GM12875 (cell line): ENCODE measurements at regions not wholly inside any gene's neighbourhood (a gene's known extent, or its start where the extent isn't known, plus 50 kb on each side); places are given as distances from the start of the nearest gene placed in this dataset.

ENCODE experiments used
- H3K4me3 ChIP-seq: one replicate; pipeline ENCODE4 v1.5.1; 2011; ENCODE audit warnings: low read depth, low read length, control low read depth
- CTCF ChIP-seq: IDR thresholded peaks from 2 replicates; pipeline ENCODE4 v1.5.1; 2011; ENCODE audit warnings: low read depth, mild to moderate bottlenecking, control low read depth, inconsistent platforms, low read length, moderate library complexity, borderline replicate concordance; ENCODE audit not compliant: insufficient read depth

- TF ChIP-seq CTCF = no peak
- H3K4me3 ChIP-seq = no peak overlapping the region
Observed at GRCh38 chr2:182540252-182540651, 113.4 kb upstream of the PDE1A start.

- no peak for TF ChIP-seq CTCF
Observed at GRCh38 chr2:182541268-182541667, 114.4 kb upstream of the PDE1A start.

DNA sequence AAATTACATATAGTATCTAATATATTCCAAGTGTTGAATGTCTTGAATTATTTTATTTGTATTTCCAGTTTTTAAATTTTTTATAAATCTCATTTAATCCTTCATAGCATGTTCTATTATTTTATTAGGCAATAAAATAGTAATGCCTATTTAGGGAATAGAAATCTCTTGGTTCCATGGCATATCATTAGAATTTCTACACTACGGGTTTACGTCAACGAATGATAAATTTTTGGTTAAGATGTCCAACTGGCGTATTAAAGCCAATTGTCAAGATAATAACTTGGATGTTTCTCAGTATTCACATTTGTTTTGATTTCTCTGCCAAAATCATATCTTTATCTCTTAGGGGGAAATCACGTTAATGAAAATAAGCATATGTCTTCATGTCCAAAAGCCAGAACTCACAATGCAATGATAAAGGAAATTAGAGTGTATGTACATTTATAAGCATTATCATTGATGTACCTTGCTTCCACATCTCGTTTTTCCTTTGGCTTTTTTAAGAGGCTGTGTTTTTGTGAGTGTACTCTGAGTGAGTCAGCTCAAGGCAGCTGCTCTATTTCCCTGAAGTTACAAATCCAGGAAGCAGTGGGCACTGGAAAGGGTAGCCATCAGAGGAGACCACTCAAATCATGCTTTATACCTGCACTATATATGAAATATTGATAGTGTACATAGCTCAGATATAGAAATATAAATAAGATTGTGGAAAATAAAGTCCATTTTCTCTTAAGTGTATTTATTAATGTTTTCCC, 115.8 kb upstream of the PDE1A start:
- no peak for TF ChIP-seq CTCF
- no peak overlapping the region for H3K4me3 ChIP-seq

More at GRCh38 chr2:182541268-182541667, 114.4 kb upstream of the PDE1A start:
- H3K4me3 ChIP-seq = no peak overlapping the region

DNA sequence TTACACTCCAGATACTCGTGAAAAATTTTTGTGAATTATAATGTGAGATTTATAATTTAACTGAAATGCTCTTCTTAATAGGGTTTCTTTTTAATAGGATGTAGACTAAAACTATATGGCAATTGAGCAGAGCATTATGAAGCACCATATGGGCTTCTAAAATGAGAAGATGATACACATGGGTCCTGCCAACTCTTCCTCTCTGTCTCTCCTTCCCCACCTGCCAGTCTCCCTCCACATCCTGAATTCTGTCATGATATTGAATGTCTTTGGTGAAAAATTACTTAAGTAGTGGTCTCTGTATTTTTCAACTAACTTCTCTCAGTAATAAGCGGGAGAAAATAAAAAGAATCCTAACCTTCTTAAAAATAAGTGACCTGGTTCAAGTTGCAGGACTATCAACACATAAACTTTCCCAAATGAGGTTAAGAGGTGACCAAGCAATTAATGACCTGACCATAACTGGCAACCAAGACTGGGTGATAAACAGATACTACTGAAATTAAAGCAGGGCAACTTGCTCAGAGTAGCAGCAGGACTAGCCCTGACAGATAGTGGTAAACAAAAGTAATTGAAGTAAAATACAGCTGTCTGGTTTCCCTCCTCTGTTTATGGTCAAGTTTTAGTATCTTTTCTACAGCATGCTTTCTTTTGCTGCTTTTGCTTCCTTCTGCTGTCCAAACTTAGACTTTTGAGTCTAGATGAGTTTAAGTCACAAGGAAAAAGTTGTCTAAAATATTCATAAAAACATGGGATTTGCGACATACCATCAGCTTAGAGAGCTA, 117.1 kb upstream of the PDE1A start:
- no peak overlapping the region for H3K4me3 ChIP-seq
- no peak for TF ChIP-seq CTCF

GRCh38 chr2:182545420-182546167, 118.8 kb upstream of the PDE1A start:
- no peak for TF ChIP-seq CTCF
- no peak overlapping the region for H3K4me3 ChIP-seq

DNA sequence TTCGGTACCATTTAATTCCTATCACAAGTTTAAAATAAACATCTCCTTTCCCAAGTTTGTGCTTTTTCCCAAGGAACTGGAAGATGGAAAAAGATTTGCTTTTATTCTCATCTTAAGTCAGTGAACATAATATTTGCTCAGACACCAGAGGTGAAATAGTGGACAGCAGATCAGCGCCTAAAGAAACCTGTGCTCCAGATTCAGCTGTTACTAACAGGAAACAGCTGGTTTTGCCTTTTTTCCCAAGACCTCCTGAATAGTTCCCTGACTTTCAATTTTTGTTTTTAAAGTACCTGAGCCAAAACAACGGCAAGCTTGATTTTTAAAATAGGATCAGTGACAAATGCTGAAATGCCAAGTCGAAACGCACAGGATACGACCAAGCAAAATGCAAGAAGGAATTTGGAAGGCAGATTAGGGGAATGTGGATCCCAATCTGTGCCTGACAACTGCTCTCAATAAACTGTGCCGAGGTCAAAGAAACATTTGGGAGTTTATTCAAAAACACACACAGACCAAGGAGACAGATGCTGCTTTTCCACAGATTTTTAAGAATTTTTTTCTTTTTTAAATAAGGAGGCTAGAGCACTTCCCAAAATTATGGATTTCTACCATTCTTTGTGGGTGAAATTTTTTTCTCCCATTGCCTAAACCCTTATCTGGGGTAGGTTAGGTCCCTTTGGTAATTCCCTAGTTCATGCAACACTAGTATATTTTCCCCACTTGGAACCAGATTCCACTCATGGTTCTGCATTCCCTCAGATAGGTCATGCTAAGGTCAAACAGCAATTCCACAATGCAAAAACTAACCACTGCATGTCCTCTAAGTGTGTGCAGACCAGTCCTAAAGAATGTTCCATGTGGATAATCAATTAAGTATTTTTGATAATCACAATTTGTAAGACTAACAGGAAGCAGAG, 121.5 kb upstream of the PDE1A start:
- no peak overlapping the region for H3K4me3 ChIP-seq
- TF ChIP-seq CTCF = no peak
